GM12878 (cell line): ENCODE measurements at regions not wholly inside any gene's neighbourhood (a gene's known extent, or its start where the extent isn't known, plus 50 kb on each side); places are given as distances from the start of the nearest gene placed in this dataset.

Experiments
- ATAC-seq: fragments of 200-7000 bp; cut with Tn5 transposase; 3 replicates; pipeline ENCODE4 v1.9.1; 2020; ENCODE audit warnings: mild to moderate bottlenecking, moderate library complexity
- BruUV-seq: library from RNA; stranded (reverse); fragments of 400-500 nt; replicated peaks from 2 replicates; lab custom pipeline; 2021; lab: Mats Ljungman, UMichigan
- CTCF ChIA-PET: fragments of 300-600 bp; sonication (Branson Sonifier 250); formaldehyde crosslinking; extraction: SDS; loops from one replicate; lab custom pipeline; 2021; ENCODE audit warnings: inconsistent platforms; lab: Yijun Ruan, JAX
- POLR2A ChIA-PET: fragments of 350-600 bp; formaldehyde crosslinking; extraction: SDS; loops from one replicate; lab custom pipeline; 2021; ENCODE audit warnings: inconsistent platforms; lab: Charles Lee
- RAD21 ChIA-PET: fragments of 300-600 bp; sonication (Branson Sonifier 250); formaldehyde crosslinking; loops from one replicate; lab custom pipeline; 2023; ENCODE audit warnings: antibody characterized with exemption; ENCODE audit not compliant: unreplicated experiment; lab: Charles Lee
- SMC1A ChIA-PET: fragments of 300-600 bp; sonication (Branson Sonifier 250); formaldehyde crosslinking; loops from one replicate; lab custom pipeline; 2023; ENCODE audit not compliant: unreplicated experiment, uncharacterized antibody; lab: Charles Lee
- DNase-seq: peaks from one replicate; pipeline ENCODE4 v3.0.0-alpha.2; 2011; ENCODE audit warnings: low read depth, low spot score
- FAIRE-seq: peaks from 3 replicates; lab custom pipeline; 2011; peaks lifted over from hg19 to GRCh38; lab: Jason Lieb, UNC
- H2AFZ ChIP-seq: 2 replicates; pipeline ENCODE4 v1.6.0; 2011; ENCODE audit warnings: low read depth, low read length, control low read depth; ENCODE audit not compliant: control insufficient read depth
- H3K27ac ChIP-seq: 2 replicates; pipeline ENCODE4 v1.5.1; 2011; ENCODE audit warnings: control low read depth; ENCODE audit not compliant: control insufficient read depth, insufficient read depth
- H3K27me3 ChIP-seq, 2 experiments: replicated peaks in 1 of 2; 2 replicates each; pipeline versions ENCODE4 v1.6.0 to v1.6.1; 2011; ENCODE audit warnings: low read length in 1 of 2; ENCODE audit not compliant: control insufficient read depth in 2 of 2, insufficient read depth in 2 of 2
- H3K36me3 ChIP-seq, 2 experiments: 2 replicates each; pipeline ENCODE4 v1.5.1; 2011; ENCODE audit warnings: low read length in 1 of 2; ENCODE audit not compliant: control insufficient read depth in 2 of 2, insufficient read depth in 2 of 2
- H3K4me1 ChIP-seq: 2 replicates; pipeline ENCODE4 v1.6.1; 2011; ENCODE audit warnings: mild to moderate bottlenecking, low read length, moderate library complexity, mixed read lengths; ENCODE audit not compliant: control insufficient read depth, insufficient read depth
- H3K4me2 ChIP-seq: 2 replicates; pipeline ENCODE4 v1.6.0; 2011; ENCODE audit warnings: control low read depth; ENCODE audit not compliant: control insufficient read depth, insufficient read depth
- H3K4me3 ChIP-seq: fragments of 200-600 bp; sonication (generic); 2 replicates; pipeline ENCODE4 v1.5.1; 2016
- H3K79me2 ChIP-seq: 2 replicates; pipeline ENCODE4 v1.6.0; 2011; ENCODE audit warnings: low read length; ENCODE audit not compliant: control insufficient read depth, insufficient read depth
- H3K9ac ChIP-seq: 2 replicates; pipeline ENCODE4 v1.8.0; 2011; ENCODE audit warnings: low read length, control low read depth, mixed read lengths; ENCODE audit not compliant: control insufficient read depth, insufficient read depth
- H3K9me3 ChIP-seq: replicated peaks from 3 replicates; pipeline ENCODE4 v1.5.1; 2011; ENCODE audit warnings: mild to moderate bottlenecking, low read length; ENCODE audit not compliant: control insufficient read depth, insufficient read depth
- H4K20me1 ChIP-seq: 2 replicates; pipeline ENCODE4 v1.6.0; 2011; ENCODE audit not compliant: control insufficient read depth, insufficient read depth
- BMI1 ChIP-seq: fragments of 450-650 bp; IDR thresholded peaks from 2 replicates; pipeline ENCODE4 v1.6.1; 2016; ENCODE audit warnings: mild to moderate bottlenecking, moderate library complexity, borderline replicate concordance
- IKZF1 ChIP-seq: fragments of 450-650 bp; conservative IDR thresholded peaks from 2 replicates; pipeline ENCODE4 v1.6.1; 2017; ENCODE audit warnings: antibody characterized with exemption, mild to moderate bottlenecking
- JUND ChIP-seq: IDR thresholded peaks from 2 replicates; pipeline ENCODE4 v1.6.1; 2012; ENCODE audit warnings: low read depth, mild to moderate bottlenecking, low read length, improper control_type of control experiment, moderate library complexity
- KAT2A ChIP-seq: conservative IDR thresholded peaks from 2 replicates; pipeline ENCODE4 v1.6.1; 2011; ENCODE audit warnings: low read depth, low read length; ENCODE audit not compliant: control insufficient read depth
- NFYA ChIP-seq: IDR thresholded peaks from 2 replicates; pipeline ENCODE4 v1.6.1; 2011; ENCODE audit warnings: low read depth, mild to moderate bottlenecking, low read length, improper control_type of control experiment, borderline replicate concordance
- PRDM15 ChIP-seq: fragments of 450-650 bp; formaldehyde crosslinking; IDR thresholded peaks from 2 replicates; pipeline ENCODE4 v1.4.0; 2020; ENCODE audit warnings: mild to moderate bottlenecking, moderate library complexity
- SMAD5 ChIP-seq: IDR thresholded peaks from 2 replicates; pipeline ENCODE4 v1.6.1; 2016; ENCODE audit warnings: antibody characterized with exemption, low read depth
- WGBS: methylation state at CpG from one replicate; pipeline ENCODE4 v1.1.6; 2016; ENCODE audit warnings: low lambda C conversion rate; ENCODE audit not compliant: insufficient replicate concordance, insufficient coverage; ENCODE audit errors: missing lambda C conversion rate; 5-methylcytosine and 5-hydroxymethylcytosine counted together
- in situ Hi-C: fragments of 300-500 bp; cut with MboI; formaldehyde crosslinking; loops from 9 replicates; pipeline ENCODE4 v1.14.3; 2018; ENCODE audit warnings: mixed read lengths
- intact Hi-C: fragments of 100-400 bp; cut with micrococcal nuclease; formaldehyde crosslinking; loops from one replicate; pipeline ENCODE4 v1.14.2; 2022; ENCODE audit not compliant: unreplicated experiment

- SMC1A ChIA-PET = no interaction called here
- in situ Hi-C loops = no loop called here
These were observed 75.5 kb upstream of the ADRA2C start for GRCh38 chr4:3690551-3691152.

More at GRCh38 chr4:3690551-3691152, 75.5 kb upstream of the ADRA2C start:
- Histone ChIP-seq H3K4me3 (no peak overlapping the region), H3K9me3 (no peaks in the 10 kb centered on the region), H3K4me2 (no peak overlapping the region), H3K27me3 (no peaks in the 10 kb centered on the region; a peak in 1 of 4 replicates), H3K9ac (no peak overlapping the region), H3K36me3 (no peaks in the 10 kb centered on the region), H3K79me2 (no peaks in the 10 kb centered on the region), H3K4me1 (no peaks in the 10 kb centered on the region), H2AFZ (no peak overlapping the region), H3K27ac (no peak overlapping the region), H4K20me1 (no peaks in the 10 kb centered on the region)
- 59% methylated on average over 22 of the region's 22 CpGs for WGBS
- CTCF ChIA-PET = no interaction called here
- intact Hi-C loops = no loop called here
- DNase-seq (no peak), FAIRE-seq (no peak), ATAC-seq (no peak)
- BruUV-seq = no TSS peak
- TF ChIP-seq PRDM15 (CRISPR knock-in tag) = no peak
- TF ChIP-seq KAT2A = no peak
- no peak for TF ChIP-seq NFYA
- TF ChIP-seq JUND = no peak
- no peak for TF ChIP-seq SMAD5
- no peak for TF ChIP-seq IKZF1
- no peak for TF ChIP-seq BMI1
- POLR2A ChIA-PET = no interaction called here
- RAD21 ChIA-PET = no interaction called here
